ENCODE measurements at regions not wholly inside any gene's neighbourhood (a gene's known extent, or its start where the extent isn't known, plus 50 kb on each side); places are given as distances from the start of the nearest gene placed in this dataset.
"Not testable (repeated sequence)": the region's sequence is repeated elsewhere in the genome, so short reads cannot be mapped to it uniquely, and the experiment has no call there.

DNA sequence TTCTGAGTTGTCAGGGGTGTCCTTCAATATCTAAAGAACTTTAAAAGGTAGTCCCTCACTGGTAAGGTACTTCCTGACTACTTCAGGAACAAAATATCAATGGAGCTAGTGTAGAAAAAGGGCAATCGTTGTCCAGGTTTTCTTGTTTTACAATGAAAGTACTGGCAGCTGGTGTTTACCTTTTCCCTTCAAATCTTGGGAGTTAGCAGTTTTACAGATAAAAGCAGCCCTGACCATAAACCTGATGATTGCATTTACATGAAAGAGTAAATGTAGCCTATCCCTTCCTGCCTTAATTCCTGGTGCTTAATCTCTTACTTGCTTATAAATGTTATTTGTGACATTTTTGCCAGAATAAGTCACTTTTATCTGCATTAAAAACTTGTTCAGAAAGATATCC is 559.9 kb upstream of the ARPP21 start:
- TF ChIP-seq POLR2A (IDR thresholded peaks at IDR 0.05; ENCODE audit: low read depth, low read length) = no peak
- no peak for TF ChIP-seq PAX5 (IDR thresholded peaks at IDR 0.05; ENCODE audit: insufficient read depth, low read length, severe bottlenecking)
- no peak for TF ChIP-seq POLR2AphosphoS5 (IDR thresholded peaks at IDR 0.05; ENCODE audit: low read depth, low read length)
- DNase-seq (ENCODE audit: insufficient read length, low spot score) (no peak), FAIRE-seq (no peak)

DNA sequence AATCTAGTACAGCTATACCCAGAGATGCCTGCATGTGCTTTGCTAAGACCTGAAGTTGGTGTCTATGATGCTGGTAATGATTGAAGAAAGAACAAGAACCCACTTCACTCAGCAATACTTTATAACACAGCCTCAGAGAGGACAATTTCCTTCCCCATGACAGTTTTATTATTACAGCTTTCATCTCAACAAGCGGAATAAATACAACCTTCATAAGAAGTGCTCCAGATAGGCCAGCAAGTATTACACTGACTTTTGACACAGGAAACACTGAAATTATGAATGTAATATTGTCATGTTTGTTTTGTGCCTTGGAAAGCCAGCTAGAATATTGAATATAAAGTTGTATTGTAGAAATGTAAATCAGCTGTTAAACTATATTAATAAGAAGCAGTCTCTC is 557.4 kb upstream of the ARPP21 start:
- TF ChIP-seq TAF1 (IDR thresholded peaks at IDR 0.05; ENCODE audit: low read depth, low read length) = no peak
- no peak for TF ChIP-seq POLR2AphosphoS5 (IDR thresholded peaks at IDR 0.05; ENCODE audit: low read depth, low read length)
- no peak for TF ChIP-seq POLR2A (IDR thresholded peaks at IDR 0.05; ENCODE audit: low read depth, low read length)
- TF ChIP-seq PAX5 (IDR thresholded peaks at IDR 0.05; ENCODE audit: insufficient read depth, low read length, severe bottlenecking) = no peak
- TF ChIP-seq SPI1 (IDR thresholded peaks at IDR 0.05; ENCODE audit: low read depth, low read length) = no peak
- no peak for TF ChIP-seq POU2F2 (IDR thresholded peaks at IDR 0.05; ENCODE audit: low read depth, low read length)

DNA sequence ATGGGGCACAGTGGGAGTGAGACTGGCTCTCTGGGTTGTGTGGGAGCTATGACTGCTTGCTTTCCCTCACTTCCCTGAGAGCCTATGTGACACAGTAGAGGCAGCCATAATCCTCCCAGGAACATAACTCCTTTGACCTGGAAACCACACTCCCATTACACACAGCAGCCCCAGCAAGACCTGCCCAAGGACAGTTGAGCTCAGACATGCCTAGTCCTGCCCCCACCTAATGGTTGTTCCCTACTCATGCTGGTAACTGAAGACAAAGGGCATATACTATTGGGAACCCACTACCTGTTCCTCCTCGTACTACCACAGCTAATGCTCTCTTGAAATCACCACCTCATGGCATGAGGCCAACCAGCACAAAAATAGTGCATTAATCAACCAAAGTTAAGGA is 550.4 kb upstream of the ARPP21 start:
- no peak for DNase-seq (ENCODE audit: insufficient read length, low spot score)
- TF ChIP-seq PAX5 (IDR thresholded peaks at IDR 0.05; ENCODE audit: insufficient read depth, low read length, severe bottlenecking) (no peak), POU2F2 (IDR thresholded peaks at IDR 0.05; ENCODE audit: low read depth, low read length) (no peak), POLR2A (IDR thresholded peaks at IDR 0.05; ENCODE audit: low read depth, low read length) (no peak), SPI1 (IDR thresholded peaks at IDR 0.05; ENCODE audit: low read depth, low read length) (no peak), TAF1 (IDR thresholded peaks at IDR 0.05; ENCODE audit: low read depth, low read length) (no peak), POLR2AphosphoS5 (IDR thresholded peaks at IDR 0.05; ENCODE audit: low read depth, low read length) (no peak)
- FAIRE-seq = no peak

More for the DNA sequence above, 557.4 kb upstream of the ARPP21 start:
- DNase-seq (ENCODE audit: insufficient read length, low spot score) = no peak
- no peak for FAIRE-seq

DNA sequence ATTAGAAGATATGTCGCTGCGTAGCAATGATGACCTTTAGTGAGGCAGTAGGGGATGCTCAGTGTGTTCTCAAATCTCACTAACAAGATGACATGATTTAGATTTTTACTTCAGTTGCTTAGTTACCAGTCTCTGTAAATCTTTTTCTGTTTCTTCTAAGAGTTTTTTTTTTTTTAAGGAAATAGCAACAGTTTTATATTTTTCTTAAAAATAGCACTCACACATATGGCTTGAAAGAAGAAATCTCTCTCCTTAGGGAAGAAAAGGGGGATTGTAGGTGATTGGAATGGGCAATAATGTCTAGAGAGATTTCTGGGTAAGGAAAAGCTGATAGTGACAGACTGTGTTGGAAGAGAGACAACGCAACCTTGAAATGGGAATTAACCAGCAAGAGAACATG is 524.6 kb upstream of the ARPP21 start:
- TF ChIP-seq PAX5 (IDR thresholded peaks at IDR 0.05; ENCODE audit: insufficient read depth, low read length, severe bottlenecking) = no peak
- no peak for TF ChIP-seq SPI1 (IDR thresholded peaks at IDR 0.05; ENCODE audit: low read depth, low read length)
- no peak for TF ChIP-seq POLR2AphosphoS5 (IDR thresholded peaks at IDR 0.05; ENCODE audit: low read depth, low read length)
- no peak for TF ChIP-seq POLR2A (IDR thresholded peaks at IDR 0.05; ENCODE audit: low read depth, low read length)
- TF ChIP-seq TAF1 (IDR thresholded peaks at IDR 0.05; ENCODE audit: low read depth, low read length) = no peak
- TF ChIP-seq POU2F2 (IDR thresholded peaks at IDR 0.05; ENCODE audit: low read depth, low read length) = no peak
- DNase-seq (ENCODE audit: insufficient read length, low spot score) = no peak
- FAIRE-seq = no peak

DNA sequence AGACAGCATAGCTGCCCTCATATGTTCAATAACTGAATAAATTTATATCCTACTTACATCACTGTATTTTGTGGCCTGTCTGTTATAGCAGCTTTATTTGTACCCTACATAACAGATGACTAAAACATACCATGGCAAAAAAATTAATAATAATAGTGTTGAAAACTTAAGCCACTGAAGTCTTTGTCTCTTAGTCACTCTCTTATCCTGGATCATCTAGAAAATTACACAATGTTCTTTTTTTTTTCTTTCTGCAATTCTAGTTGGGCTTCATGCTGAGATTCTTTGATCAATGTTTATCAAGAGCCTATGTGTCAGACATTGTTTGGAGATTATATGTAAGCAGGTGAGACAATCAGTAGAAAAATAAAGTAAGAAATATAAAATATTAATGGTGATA is 519.3 kb upstream of the ARPP21 start:
- no peak for FAIRE-seq
- TF ChIP-seq POU2F2 (IDR thresholded peaks at IDR 0.05; ENCODE audit: low read depth, low read length) = no peak
- TF ChIP-seq SPI1 (IDR thresholded peaks at IDR 0.05; ENCODE audit: low read depth, low read length) = no peak

DNA sequence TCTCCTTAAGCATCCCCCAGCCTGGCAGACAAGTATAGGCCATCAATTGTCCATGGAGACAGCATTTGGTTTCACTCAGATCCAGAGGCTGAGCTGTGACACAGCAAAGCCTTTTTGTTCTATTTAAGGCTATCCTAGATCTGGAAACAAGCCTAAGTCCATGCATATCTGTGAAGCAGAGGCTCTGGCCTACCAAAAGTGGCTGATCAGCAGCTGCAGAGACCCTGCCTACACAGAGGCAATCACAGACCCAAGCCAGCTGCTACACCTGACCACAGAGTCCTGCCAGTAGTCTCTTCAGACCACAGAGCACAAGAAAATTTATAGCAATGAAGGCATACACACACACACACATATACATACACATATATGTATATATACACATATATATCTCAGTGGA is 501.7 kb upstream of the ARPP21 start:
- FAIRE-seq (no peak), DNase-seq (ENCODE audit: insufficient read length, low spot score) (no peak)
- no peak for TF ChIP-seq POU2F2 (IDR thresholded peaks at IDR 0.05; ENCODE audit: low read depth, low read length)

More for the DNA sequence above, 519.3 kb upstream of the ARPP21 start:
- no peak for DNase-seq (ENCODE audit: insufficient read length, low spot score)

DNA sequence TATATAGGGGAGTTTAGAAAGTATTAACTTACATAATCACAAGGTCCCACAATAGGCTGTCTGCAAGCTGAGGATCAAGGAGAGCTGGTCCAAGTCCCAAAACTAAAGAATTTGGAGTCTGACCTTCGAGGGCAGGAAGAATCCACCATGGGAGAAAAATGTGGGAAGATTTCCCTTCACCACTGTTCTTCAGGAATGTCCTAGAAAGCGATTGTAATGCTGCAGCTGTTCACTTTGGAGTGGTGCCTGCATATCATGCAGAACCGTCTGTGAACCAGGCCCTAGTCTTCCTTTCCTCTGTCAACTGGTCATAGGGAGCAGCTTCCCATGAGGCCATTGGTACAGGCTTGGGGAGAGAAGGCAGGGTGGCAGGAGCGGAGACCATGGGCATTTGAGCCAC is 497.9 kb upstream of the ARPP21 start:
- FAIRE-seq (no peak), DNase-seq (ENCODE audit: insufficient read length, low spot score) (no peak)
- no peak for TF ChIP-seq PAX5 (IDR thresholded peaks at IDR 0.05; ENCODE audit: insufficient read depth, low read length, severe bottlenecking)
- TF ChIP-seq POLR2AphosphoS5 (IDR thresholded peaks at IDR 0.05; ENCODE audit: low read depth, low read length) = no peak
- no peak for TF ChIP-seq POLR2A (IDR thresholded peaks at IDR 0.05; ENCODE audit: low read depth, low read length)
- no peak for TF ChIP-seq SPI1 (IDR thresholded peaks at IDR 0.05; ENCODE audit: low read depth, low read length)
- no peak for TF ChIP-seq POU2F2 (IDR thresholded peaks at IDR 0.05; ENCODE audit: low read depth, low read length)

DNA sequence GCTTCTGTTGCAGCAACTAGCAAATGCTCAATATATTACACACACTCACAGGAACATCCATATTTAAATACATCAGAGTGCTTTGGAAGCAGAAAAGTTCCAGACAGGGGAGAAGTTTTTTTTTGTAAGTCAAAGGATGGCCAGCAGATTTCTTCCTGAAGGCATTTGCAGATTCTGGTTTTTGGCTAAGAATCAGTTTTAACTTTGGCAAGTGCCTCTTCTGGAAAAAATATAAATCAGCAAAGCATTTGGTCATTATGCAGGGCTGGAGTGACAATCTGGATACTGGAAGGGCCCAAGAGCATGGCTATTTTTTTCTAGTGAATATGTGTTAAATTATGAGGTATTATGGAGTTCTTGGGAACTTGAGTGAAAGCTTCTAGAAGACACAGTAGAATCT is 495.3 kb upstream of the ARPP21 start:
- TF ChIP-seq POU2F2 (IDR thresholded peaks at IDR 0.05; ENCODE audit: low read depth, low read length) (no peak), POLR2AphosphoS5 (IDR thresholded peaks at IDR 0.05; ENCODE audit: low read depth, low read length) (no peak), SPI1 (IDR thresholded peaks at IDR 0.05; ENCODE audit: low read depth, low read length) (no peak), POLR2A (IDR thresholded peaks at IDR 0.05; ENCODE audit: low read depth, low read length) (no peak), TAF1 (IDR thresholded peaks at IDR 0.05; ENCODE audit: low read depth, low read length) (no peak), PAX5 (IDR thresholded peaks at IDR 0.05; ENCODE audit: insufficient read depth, low read length, severe bottlenecking) (no peak)
- FAIRE-seq (no peak), DNase-seq (ENCODE audit: insufficient read length, low spot score) (no peak)

DNA sequence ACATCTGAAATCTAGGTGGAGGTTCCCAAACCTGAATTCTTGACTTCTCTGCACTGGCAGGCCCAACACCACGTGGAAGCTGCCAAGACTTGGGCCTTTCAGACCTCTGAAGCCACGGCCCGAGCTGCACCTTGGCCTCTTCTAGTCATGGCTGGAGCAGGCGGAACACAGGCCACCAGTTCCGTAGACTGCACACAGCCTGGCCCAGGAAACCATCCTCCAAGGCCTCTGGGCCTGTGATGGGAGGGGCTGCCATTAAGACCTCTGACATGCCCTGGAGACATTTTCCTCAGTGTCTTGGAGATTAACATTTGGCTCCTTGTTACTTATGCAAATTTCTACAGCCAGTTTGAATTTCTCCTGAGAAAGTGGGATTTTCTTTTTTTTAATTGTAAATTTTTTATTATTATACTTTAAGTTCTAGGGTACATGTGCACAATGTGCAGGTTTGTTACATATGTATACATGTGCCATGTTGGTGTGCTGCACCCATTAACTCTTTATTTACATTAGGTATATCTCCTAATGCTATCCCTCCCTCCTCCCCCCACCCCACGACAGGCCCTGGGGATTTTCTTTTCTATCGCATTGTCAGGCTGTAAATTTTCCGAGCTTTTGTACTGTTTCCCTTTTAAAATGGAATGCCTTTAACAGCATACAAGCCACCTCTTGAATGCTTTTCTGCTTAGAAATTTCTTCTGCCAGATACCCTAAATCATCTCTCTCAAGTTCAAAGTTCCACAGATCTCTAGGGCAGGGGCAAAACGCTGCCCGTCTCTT is 492.9 kb upstream of the ARPP21 start:
- FAIRE-seq; DNase-seq (ENCODE audit: insufficient read length, low spot score): not testable (repeated sequence)

DNA sequence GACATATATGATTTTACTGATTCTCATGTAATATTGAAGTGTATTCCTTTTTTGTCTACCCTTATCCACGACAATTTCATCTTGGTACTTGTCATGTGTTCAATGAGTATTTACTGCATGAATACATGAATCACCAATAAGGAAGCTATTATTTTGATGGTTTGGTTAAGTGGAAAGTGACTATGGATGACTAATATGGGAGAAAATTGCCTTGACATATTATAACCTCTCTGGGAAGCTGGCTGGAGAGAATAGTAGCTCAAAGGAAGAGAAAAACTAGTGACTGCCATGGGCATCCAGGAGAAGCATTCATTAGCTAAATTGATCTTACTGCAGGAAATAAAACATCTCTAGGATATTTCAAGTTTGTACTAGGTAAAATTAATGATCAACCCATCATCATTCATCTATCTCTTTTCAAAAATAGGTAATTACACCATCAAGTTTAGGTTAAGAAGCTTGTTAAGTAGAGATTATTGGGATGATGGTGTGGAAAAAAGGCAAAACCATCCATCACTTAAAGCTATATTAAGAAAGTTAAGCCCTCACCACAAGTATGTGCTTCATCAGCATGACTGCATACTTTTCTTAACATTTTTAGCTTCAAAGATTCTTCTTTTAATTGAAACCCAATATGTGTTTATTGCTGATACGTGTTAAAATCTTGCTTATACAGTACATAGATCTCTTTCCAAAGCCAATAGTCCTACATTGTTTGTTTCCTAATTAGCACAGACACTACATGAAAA is 455.2 kb upstream of the ARPP21 start:
- DNase-seq (ENCODE audit: insufficient read length, low spot score) (no peak), FAIRE-seq (no peak)
- TF ChIP-seq PAX5 (IDR thresholded peaks at IDR 0.05; ENCODE audit: insufficient read depth, low read length, severe bottlenecking) (no peak), POLR2A (IDR thresholded peaks at IDR 0.05; ENCODE audit: low read depth, low read length) (no peak), POLR2AphosphoS5 (IDR thresholded peaks at IDR 0.05; ENCODE audit: low read depth, low read length) (no peak), SPI1 (IDR thresholded peaks at IDR 0.05; ENCODE audit: low read depth, low read length) (no peak), TAF1 (IDR thresholded peaks at IDR 0.05; ENCODE audit: low read depth, low read length) (no peak), POU2F2 (IDR thresholded peaks at IDR 0.05; ENCODE audit: low read depth, low read length) (no peak)
